ENCODE measurements at regions not wholly inside any gene's neighbourhood (a gene's known extent, or its start where the extent isn't known, plus 50 kb on each side); places are given as distances from the start of the nearest gene placed in this dataset.
A peak's percentile ranks its signal among the peaks of the same experiment; 100 is the strongest.

GRCh38 chr11:92765082-92765840, 204.2 kb upstream of the MTNR1B start:
- DNase-seq: no peak

- DNase-seq: peak in 9 of 14 donors; percentile 2 to 30 (median 9)
Measured at GRCh38 chr11:92765965-92766371, 203.5 kb upstream of the MTNR1B start.

GRCh38 chr11:92766698-92767097, 202.8 kb upstream of the MTNR1B start:
- no peak for DNase-seq

GRCh38 chr11:92767416-92767815, 202.0 kb upstream of the MTNR1B start:
- DNase-seq: no peak

GRCh38 chr11:92768121-92768840, 201.2 kb upstream of the MTNR1B start:
- no peak for DNase-seq

GRCh38 chr11:92769112-92769511, 200.3 kb upstream of the MTNR1B start:
- DNase-seq: no peak

- no peak for DNase-seq
Measured at GRCh38 chr11:92770419-92770818, 199.0 kb upstream of the MTNR1B start.

GRCh38 chr11:92770981-92771380, 198.5 kb upstream of the MTNR1B start:
- no peak for DNase-seq

GRCh38 chr11:92771701-92772100, 197.8 kb upstream of the MTNR1B start:
- no peak for DNase-seq

GRCh38 chr11:92775003-92775676, 194.3 kb upstream of the MTNR1B start:
- no peak for DNase-seq

- peak in 1 of 14 donors; percentile 18 for DNase-seq
Measured at GRCh38 chr11:92776676-92777075, 192.8 kb upstream of the MTNR1B start.

- no peak for DNase-seq
Measured at GRCh38 chr11:92779746-92780145, 189.7 kb upstream of the MTNR1B start.

GRCh38 chr11:92781151-92781550, 188.3 kb upstream of the MTNR1B start:
- no peak for DNase-seq

GRCh38 chr11:92782806-92783205, 186.6 kb upstream of the MTNR1B start:
- DNase-seq: no peak

GRCh38 chr11:92784331-92784730, 185.1 kb upstream of the MTNR1B start:
- DNase-seq: peak in 1 of 14 donors; percentile 15

GRCh38 chr11:92787638-92788037, 181.8 kb upstream of the MTNR1B start:
- DNase-seq: no peak

- no peak for DNase-seq
Measured at GRCh38 chr11:92789761-92790160, 179.7 kb upstream of the MTNR1B start.

- no peak for DNase-seq
Measured at GRCh38 chr11:92790366-92790765, 179.1 kb upstream of the MTNR1B start.

GRCh38 chr11:92790926-92791616, 178.4 kb upstream of the MTNR1B start:
- no peak for DNase-seq

- DNase-seq: no peak
Measured at GRCh38 chr11:92791886-92792285, 177.6 kb upstream of the MTNR1B start.

GRCh38 chr11:92793189-92793588, 176.3 kb upstream of the MTNR1B start:
- DNase-seq: no peak

- DNase-seq: no peak
Measured at GRCh38 chr11:92794783-92795182, 174.7 kb upstream of the MTNR1B start.

- DNase-seq: no peak
Measured at GRCh38 chr11:92796744-92797143, 172.7 kb upstream of the MTNR1B start.
